ENCODE measurements at regions not wholly inside any gene's neighbourhood (a gene's known extent, or its start where the extent isn't known, plus 50 kb on each side); places are given as distances from the start of the nearest gene placed in this dataset.

DNA sequence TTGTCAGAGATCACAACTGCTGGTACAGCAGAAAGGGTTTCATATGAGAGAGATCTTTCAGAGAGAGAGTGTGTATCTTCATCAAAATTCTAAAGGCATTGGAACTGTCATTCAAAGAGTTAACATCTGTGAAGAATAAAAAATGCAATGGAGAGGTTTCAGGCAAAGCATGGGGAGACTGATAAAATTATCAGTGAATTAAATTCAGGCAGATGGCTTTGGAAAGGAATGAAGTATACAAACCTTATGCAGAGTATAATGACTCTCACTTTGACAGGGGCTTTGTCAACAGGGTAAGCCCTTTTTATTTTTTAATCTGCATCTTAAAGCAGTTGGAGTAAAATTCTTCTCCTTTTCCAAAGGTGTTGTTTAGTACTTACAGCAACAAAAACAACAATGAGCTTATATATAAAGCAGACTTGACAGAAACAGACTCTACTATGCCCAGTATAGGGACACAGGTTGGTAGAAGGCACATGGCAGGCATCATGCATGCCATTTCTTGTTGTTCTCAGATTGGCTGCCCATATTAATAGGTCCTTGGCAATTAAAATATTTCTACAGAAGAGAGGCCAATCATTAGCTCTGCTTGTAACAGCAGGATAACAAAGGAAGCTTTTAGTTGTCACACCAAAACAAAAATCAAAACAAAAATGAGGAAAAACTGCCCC is 54.9 kb upstream of the NXPH1 start:
- DNase-seq (ENCODE audit: low read depth), result no peak
- TF ChIP-seq, protein P1, sequence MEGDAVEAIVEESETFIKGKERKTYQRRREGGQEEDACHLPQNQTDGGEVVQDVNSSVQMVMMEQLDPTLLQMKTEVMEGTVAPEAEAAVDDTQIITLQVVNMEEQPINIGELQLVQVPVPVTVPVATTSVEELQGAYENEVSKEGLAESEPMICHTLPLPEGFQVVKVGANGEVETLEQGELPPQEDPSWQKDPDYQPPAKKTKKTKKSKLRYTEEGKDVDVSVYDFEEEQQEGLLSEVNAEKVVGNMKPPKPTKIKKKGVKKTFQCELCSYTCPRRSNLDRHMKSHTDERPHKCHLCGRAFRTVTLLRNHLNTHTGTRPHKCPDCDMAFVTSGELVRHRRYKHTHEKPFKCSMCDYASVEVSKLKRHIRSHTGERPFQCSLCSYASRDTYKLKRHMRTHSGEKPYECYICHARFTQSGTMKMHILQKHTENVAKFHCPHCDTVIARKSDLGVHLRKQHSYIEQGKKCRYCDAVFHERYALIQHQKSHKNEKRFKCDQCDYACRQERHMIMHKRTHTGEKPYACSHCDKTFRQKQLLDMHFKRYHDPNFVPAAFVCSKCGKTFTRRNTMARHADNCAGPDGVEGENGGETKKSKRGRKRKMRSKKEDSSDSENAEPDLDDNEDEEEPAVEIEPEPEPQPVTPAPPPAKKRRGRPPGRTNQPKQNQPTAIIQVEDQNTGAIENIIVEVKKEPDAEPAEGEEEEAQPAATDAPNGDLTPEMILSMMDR (conservative IDR thresholded peaks at IDR 0.05; ENCODE audit: low read depth, low read length), result no peak
- no peak overlapping the region for H3K4me3 ChIP-seq (ENCODE audit: low read length)

DNA sequence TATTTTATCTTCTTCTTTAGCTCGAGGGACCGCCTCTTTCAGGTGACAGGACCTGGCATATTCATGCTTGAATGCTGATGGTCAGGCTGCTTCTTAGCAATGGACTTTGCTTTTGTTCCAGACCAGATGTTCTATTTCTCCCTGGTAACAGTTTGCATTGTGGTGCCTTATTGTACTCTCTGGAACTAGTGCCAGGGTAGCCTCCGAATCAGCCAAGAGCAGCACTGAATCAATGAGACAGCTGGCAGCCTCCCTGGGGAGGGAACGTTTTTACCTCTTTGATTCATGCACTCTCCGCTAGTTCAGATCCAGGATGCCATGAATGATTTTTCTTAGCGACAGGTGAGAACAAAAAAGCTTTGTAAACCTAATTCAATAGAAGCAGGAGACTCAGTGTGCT is 54.1 kb upstream of the NXPH1 start:
- TF ChIP-seq, protein P1 (conservative IDR thresholded peaks at IDR 0.05; ENCODE audit: low read depth, low read length), result no peak
- H3K4me3 ChIP-seq (ENCODE audit: low read length), result no peak overlapping the region
- no peak for DNase-seq (ENCODE audit: low read depth)

DNA sequence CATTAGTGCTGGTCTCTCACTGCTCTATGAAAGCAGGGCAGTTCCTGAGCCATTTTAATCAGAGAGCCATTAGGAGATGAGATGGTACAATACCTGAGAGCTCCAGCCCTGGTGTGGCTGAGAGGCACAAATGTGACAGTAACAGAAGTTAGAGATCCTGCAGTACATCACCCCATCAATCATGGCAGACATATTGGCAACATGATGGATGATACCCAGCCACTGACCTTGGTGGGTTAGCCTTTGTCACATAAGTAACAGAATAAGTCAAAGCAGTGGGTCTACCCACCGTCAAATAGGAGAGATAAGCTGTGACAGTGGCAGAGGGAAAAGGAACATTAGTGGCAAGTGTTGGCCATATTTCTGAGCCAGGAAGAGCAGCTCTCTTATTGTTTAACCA is 53.3 kb upstream of the NXPH1 start:
- DNase-seq (ENCODE audit: low read depth), result no peak
- TF ChIP-seq, protein P1 (conservative IDR thresholded peaks at IDR 0.05; ENCODE audit: low read depth, low read length), result no peak
- H3K4me3 ChIP-seq (ENCODE audit: low read length), result no peak overlapping the region

DNA sequence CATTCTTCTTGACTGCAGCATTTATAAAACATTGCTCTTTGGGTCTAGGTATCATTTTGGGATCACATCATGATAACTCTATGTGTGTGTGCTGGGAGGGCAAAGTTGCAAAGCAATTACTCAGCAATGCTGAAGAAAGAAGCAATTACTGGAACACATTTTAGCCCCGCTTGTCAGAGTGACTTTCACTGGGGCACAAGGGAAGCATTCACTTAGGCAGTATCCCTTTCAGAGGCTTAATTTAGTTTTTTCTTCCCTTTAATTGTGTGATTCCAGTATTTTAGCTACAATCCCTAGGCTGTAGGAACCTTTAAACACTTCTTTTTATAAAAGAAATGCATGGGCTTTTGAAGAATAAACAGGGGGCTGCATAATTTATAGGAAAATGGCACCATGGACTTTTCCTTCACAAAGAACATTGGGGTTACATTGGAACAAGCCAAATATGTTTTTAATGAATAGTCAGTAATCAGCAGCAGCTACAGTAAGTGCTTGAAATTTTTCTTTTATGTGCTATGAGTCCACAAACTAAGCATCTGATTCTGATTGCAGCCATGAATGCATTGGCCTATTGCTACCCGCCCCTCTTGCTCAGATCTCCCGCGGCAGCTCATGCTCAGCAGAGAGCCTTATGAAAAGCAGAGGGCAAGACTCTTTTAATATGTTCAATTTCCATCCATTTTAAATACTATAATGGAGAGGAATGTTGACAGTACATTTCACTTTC is 51.2 kb upstream of the NXPH1 start:
- no peak for DNase-seq (ENCODE audit: low read depth)
- TF ChIP-seq, protein P1 (conservative IDR thresholded peaks at IDR 0.05; ENCODE audit: low read depth, low read length), result no peak
- H3K4me3 ChIP-seq (ENCODE audit: low read length), result no peak overlapping the region
